Activated naive CD8-positive, alpha-beta T cell treated with anti-CD3 and anti-CD28 coated beads, Interleukin-2, amount 50 U/mL, for 24 hours (primary cell): ENCODE measurements at regions not wholly inside any gene's neighbourhood (a gene's known extent, or its start where the extent isn't known, plus 50 kb on each side); places are given as distances from the start of the nearest gene placed in this dataset.
"Not testable (repeated sequence)": the region's sequence is repeated elsewhere in the genome, so short reads cannot be mapped to it uniquely, and the experiment has no call there.

Source experiments
- ATAC-seq: fragments of 150-1000 bp; cut with Tn5 transposase; one replicate; pipeline ENCODE4 v1.10.0; 2021
- DNase-seq: peaks from one replicate; pipeline ENCODE4 v3.0.0; 2021
- H3K27ac Mint-ChIP-seq: one replicate; pipeline ENCODE4 v1.8.0; 2021; ENCODE audit warnings: mild to moderate bottlenecking, mixed read lengths
- H3K27me3 Mint-ChIP-seq: one replicate; pipeline ENCODE4 v1.8.0; 2021; ENCODE audit warnings: mixed read lengths
- H3K36me3 Mint-ChIP-seq: one replicate; pipeline ENCODE4 v1.8.0; 2021; ENCODE audit warnings: low read depth, mixed read lengths
- H3K4me1 Mint-ChIP-seq: one replicate; pipeline ENCODE4 v1.8.0; 2021; ENCODE audit warnings: mixed read lengths
- H3K4me3 Mint-ChIP-seq: one replicate; pipeline ENCODE4 v1.8.0; 2021; ENCODE audit warnings: mild to moderate bottlenecking, moderate library complexity, mixed read lengths
- H3K9me3 Mint-ChIP-seq: one replicate; pipeline ENCODE4 v1.8.0; 2021; ENCODE audit warnings: mixed read lengths

DNA sequence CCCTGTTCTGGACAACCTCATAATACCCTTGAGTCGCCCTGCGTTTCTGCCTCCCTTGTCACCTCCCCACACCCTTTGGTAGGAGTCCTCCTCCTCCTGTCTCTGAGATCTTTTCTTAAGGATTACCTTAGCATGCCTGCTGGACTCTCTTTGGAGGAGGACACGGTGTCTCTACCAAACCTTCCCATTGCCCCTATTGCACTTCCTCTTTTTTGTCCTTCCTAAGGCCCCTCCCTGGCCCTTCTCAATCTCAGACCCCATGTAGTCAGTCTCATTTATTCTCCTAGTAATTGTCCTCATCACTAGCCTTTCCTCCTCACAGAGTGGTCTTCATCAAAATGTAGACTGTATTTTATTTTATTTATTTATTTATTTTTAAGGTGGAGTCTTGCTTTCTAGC lies 335.0 kb upstream of the SFRP2 start:
- Mint-ChIP-seq H3K4me1 (no peaks in the 10 kb centered on the region), H3K27ac (no peak overlapping the region), H3K36me3 (no peaks in the 10 kb centered on the region)

DNA sequence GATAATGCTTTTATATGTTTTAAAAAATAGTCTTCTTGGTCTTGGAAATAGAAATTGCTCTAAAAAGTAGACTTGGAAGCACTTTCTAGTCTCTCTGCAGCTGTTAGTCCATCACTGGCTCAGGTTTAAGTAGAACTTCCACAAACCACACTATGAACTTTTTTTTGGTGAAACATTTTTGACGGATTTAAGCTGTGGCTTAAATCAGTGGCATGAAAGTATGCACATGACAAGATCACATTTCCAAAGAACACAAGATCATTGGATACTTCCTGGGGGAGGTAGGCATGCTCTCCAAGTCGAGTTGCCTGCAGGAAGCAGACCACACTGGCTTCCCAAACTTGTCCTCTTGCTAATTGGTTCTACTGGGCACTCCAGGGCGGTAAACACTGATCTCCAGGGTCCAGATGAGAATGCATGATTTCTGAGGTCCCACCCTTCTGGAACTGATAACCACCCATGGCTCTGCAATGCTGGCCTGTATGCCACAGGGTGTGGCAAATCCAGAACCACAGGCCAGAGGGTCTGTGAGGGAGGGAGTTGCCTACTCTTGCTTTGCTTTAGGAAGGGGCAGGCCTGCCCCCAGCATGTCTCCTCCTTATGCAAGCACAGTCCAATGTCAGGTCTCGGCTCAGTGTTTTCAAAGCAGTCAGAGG lies 331.9 kb upstream of the SFRP2 start:
- DNase-seq, result no peak
- no peak overlapping the region for H3K4me3 Mint-ChIP-seq
- ATAC-seq, result no peak
- H3K9me3 Mint-ChIP-seq, result no peaks in the 10 kb centered on the region
- H3K27me3 Mint-ChIP-seq, result peaks cover 4% of the 10 kb centered on the region
- no peak overlapping the region for H3K27ac Mint-ChIP-seq
- no peaks in the 10 kb centered on the region for H3K36me3 Mint-ChIP-seq
- H3K4me1 Mint-ChIP-seq, result no peaks in the 10 kb centered on the region

More for the DNA sequence above, 335.0 kb upstream of the SFRP2 start:
- ATAC-seq (no peak), DNase-seq (no peak)
- Mint-ChIP-seq H3K9me3 (no peaks in the 10 kb centered on the region), H3K27me3 (peaks cover 16% of the 10 kb centered on the region), H3K4me3 (no peak overlapping the region)

DNA sequence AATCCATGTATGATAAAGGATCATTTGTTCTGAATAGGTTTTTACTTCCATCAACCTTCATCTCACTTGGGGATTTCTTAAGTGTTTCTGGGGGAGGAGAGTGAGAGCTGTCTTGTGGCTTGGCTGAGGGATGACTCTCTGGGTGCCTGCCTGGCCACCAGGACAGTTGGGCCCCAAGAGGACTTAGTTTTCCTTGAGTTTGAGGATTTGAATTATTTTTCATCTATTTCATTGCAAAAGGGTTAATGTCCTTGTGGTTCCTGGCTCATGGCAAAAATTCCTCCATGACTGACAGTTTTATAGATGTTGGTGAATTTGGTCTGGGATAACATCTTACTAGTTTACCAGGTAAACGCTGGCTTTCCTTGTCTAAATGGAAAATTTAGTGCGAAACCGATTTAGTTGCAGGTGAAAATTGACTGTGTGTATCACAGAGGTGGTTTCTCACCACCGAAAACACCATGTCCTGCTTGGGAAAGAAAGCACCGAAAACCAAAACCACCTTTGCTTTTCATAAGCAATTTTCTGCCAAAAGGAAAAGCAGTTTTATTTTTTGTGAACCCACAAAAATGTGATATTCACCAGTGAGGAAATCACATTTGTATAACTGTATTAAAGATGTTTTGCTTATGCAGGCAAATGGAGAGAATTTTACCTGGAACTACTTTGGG lies 331.3 kb upstream of the SFRP2 start:
- Mint-ChIP-seq H3K9me3 (no peaks in the 10 kb centered on the region), H3K4me1 (no peaks in the 10 kb centered on the region), H3K36me3 (no peaks in the 10 kb centered on the region), H3K27me3 (peaks cover 5% of the 10 kb centered on the region), H3K27ac (no peak overlapping the region), H3K4me3 (no peak overlapping the region)
- DNase-seq, result no peak
- ATAC-seq, result no peak

DNA sequence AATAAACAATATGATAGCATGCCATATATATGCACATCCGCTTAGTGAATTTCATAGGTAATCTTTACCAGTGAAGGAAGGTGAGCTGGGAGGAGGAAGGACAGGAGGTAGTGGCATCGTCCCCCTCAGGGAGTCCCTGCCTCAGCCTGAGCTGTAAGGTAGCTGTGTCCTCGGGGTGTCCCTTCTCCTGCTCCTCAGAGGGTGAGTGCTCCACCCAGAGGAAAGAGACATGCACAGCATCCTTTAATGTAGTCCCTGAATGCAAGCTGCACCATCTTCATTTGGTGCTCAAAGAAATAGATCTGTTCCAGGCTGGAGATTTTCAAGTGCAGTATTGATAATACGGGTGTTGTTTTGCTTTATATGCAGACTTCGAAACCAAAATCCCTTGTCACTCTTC lies 330.4 kb upstream of the SFRP2 start:
- peaks cover 5% of the 10 kb centered on the region for H3K27me3 Mint-ChIP-seq
- H3K4me3 Mint-ChIP-seq, result no peak overlapping the region
- ATAC-seq, result no peak
- no peaks in the 10 kb centered on the region for H3K4me1 Mint-ChIP-seq
- no peak overlapping the region for H3K27ac Mint-ChIP-seq
- no peak for DNase-seq
- no peaks in the 10 kb centered on the region for H3K36me3 Mint-ChIP-seq
- H3K9me3 Mint-ChIP-seq, result no peaks in the 10 kb centered on the region

DNA sequence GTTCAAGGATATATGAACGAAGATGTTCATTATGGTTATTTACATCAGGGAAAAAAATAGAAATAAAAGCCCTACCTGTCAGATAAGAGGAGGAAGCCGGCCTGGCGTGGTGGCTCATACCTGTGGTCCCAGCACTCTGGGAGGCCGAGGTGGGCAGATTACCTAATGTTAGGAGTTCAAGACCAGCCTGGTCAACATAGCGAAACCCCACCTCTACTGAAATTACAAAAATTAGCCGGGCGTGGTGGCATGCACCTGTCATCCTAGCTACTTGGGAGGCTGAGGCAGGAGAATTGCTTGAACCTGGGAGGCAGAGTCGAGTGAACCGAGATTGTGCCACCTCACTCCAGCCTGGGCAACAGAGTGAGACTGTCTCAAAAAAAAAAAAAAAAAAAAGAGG lies 328.8 kb upstream of the SFRP2 start:
- H3K9me3 Mint-ChIP-seq, ATAC-seq: not testable (repeated sequence)

DNA sequence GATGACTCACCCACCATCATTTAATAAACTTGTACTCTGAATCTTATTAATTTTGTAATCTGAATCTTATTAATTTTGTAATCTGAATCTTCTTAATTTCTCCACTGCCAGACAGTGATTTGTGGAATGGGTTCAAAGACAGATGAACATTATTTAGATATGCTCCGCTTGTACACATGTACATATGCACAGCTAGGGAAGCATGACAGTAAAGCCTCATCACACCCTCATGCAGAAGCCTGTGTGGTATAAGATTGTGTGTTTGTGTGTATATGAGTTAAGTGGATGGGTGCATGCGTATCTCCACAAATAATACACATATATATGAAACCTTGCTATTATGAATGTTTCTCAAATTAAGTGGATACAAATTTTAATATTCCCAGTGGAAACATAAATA lies 318.5 kb upstream of the SFRP2 start:
- Mint-ChIP-seq H3K27me3 (peaks cover 17% of the 10 kb centered on the region), H3K4me1 (no peaks in the 10 kb centered on the region), H3K27ac (no peak overlapping the region), H3K36me3 (no peaks in the 10 kb centered on the region), H3K4me3 (no peak overlapping the region), H3K9me3 (peaks cover 6% of the 10 kb centered on the region)
- DNase-seq (no peak), ATAC-seq (no peak)

More for the DNA sequence above, 328.8 kb upstream of the SFRP2 start:
- H3K4me3 Mint-ChIP-seq, H3K4me1 Mint-ChIP-seq, H3K27ac Mint-ChIP-seq, DNase-seq, H3K27me3 Mint-ChIP-seq, H3K36me3 Mint-ChIP-seq: not testable (repeated sequence)

DNA sequence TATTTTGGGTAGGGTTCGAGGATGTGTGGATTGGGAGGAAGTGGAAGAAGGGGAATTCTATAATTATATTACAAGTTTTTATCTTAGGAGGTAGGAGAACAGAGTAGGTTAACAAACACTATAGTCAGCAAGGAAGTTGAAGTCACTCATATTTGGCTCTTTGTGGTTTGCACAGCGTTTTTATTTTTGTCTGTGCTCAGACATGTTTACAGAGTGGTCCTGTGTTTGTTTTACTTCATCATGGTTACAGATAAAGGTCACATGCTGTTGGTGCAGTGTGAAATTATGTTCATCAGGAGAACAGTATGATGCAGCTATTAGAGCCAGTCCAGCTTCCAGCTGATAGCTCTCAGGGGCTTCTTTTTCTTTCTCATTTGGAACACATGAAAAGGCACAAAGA lies 299.9 kb upstream of the SFRP2 start:
- H3K27ac Mint-ChIP-seq, result no peak overlapping the region
- H3K4me1 Mint-ChIP-seq, result no peaks in the 10 kb centered on the region
- H3K4me3 Mint-ChIP-seq, result no peak overlapping the region
- H3K36me3 Mint-ChIP-seq, result no peaks in the 10 kb centered on the region
- H3K27me3 Mint-ChIP-seq, result peaks cover 9% of the 10 kb centered on the region
- no peak for ATAC-seq
- DNase-seq, result no peak
- no peaks in the 10 kb centered on the region for H3K9me3 Mint-ChIP-seq

DNA sequence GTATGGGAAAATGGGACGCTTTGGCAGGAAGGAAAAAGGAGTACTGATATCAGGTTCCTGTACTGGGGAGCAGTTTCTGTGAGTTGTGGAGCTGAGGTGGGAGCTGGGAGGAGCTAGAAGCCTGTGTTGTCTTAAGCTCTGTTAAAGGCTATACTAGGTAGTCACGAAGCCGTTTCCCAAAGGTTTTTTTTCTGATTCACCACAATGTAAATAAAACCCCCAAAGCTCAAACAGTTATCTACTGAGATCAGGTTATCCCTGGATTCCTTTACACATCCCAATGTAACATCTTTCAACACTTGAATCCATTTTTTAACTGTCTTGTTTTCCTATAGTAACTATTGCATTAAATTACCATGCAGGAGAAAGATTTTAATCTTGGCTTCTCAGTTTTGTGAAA lies 297.4 kb upstream of the SFRP2 start:
- Mint-ChIP-seq H3K9me3 (no peaks in the 10 kb centered on the region), H3K27ac (no peak overlapping the region), H3K4me3 (no peak overlapping the region), H3K36me3 (no peaks in the 10 kb centered on the region), H3K27me3 (peaks cover 10% of the 10 kb centered on the region), H3K4me1 (no peaks in the 10 kb centered on the region)
- DNase-seq (no peak), ATAC-seq (no peak)

DNA sequence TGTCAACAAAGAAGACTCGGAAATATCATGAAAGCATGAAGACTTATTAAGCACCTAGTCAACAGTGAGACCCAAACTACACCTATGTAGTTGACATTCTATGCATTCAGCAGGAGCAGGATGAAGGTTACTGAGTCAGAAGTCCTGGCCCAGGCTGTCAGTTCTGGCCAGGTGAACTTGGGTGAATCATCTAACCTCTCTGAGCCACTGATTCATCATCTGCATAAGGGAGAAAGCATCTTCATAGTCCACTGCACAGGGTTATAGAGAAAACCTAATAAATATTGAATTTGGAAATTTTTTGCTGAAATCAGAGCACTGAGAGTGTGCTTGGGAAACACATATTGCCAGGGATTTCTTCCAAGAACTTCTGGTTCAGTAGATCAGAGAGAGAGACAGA lies 296.0 kb upstream of the SFRP2 start:
- H3K27me3 Mint-ChIP-seq, result peaks cover 9% of the 10 kb centered on the region
- no peak overlapping the region for H3K27ac Mint-ChIP-seq
- ATAC-seq (peak; percentile 20), DNase-seq (no peak)
- H3K36me3 Mint-ChIP-seq, result no peaks in the 10 kb centered on the region
- no peaks in the 10 kb centered on the region for H3K9me3 Mint-ChIP-seq
- no peak overlapping the region for H3K4me3 Mint-ChIP-seq
- no peaks in the 10 kb centered on the region for H3K4me1 Mint-ChIP-seq

DNA sequence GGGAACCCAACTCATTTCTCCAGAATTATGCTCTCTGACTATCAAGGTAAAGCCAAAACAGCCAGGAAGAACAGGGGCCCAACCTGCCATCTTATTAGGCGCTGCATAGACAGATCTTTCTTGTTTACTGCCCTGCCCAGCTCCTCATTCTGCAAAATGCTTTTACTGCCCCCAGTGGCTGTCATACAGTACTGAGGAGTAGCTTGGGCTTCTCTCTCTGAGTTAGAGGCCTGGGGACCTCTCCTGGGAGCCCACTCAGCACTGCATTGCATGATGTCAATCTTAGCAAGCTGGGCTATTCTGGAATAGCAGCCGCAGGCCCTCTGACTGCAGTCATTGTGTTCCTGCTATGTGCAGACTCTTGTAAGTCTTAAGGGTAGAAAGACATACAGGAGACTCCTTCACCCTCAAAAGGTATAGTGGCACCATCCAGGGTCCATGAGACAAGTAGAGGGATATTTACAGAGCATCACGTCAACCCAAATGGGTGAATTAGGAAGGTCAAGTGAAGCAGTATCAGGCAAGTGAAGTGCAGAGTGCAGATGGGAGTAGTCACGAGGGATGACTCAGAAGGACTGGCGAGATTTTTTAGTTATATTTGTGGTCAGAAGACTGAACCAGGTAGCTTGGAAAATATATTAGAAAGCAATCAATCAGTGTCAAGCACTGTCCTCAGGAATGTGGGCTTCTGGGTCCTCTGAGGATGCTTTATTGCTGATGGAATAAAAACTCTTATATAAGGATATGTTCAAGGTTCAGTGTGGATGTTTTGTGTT lies 294.1 kb upstream of the SFRP2 start:
- Mint-ChIP-seq H3K4me1 (no peaks in the 10 kb centered on the region), H3K27ac (no peak overlapping the region)
- ATAC-seq, result peak; percentile 48

DNA sequence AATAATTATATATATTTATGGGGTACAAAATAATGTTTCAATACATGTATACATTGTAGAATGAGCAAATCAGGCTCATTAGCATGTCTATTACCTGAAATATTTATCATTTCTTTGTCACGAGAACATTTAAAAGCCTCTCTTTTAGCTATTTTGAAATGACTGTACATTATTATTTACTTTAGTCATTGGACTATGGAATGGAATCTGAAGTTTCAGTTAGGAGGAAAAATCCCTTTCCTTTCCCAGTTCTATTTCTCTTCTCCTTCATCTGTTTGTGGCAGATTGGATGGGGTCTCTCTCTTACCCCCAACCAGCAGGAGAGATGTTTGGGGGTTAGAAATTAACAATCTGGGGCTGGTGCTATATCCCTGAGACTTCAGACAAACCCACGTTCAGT lies 292.5 kb upstream of the SFRP2 start:
- Mint-ChIP-seq H3K27me3 (peaks cover 9% of the 10 kb centered on the region), H3K9me3 (no peaks in the 10 kb centered on the region), H3K4me1 (no peaks in the 10 kb centered on the region), H3K27ac (no peak overlapping the region), H3K4me3 (no peak overlapping the region), H3K36me3 (no peaks in the 10 kb centered on the region)
- no peak for DNase-seq
- no peak for ATAC-seq

More for the DNA sequence above, 294.1 kb upstream of the SFRP2 start:
- no peak for DNase-seq
- no peak overlapping the region for H3K4me3 Mint-ChIP-seq
- peaks cover 9% of the 10 kb centered on the region for H3K27me3 Mint-ChIP-seq
- no peaks in the 10 kb centered on the region for H3K36me3 Mint-ChIP-seq
- no peaks in the 10 kb centered on the region for H3K9me3 Mint-ChIP-seq

DNA sequence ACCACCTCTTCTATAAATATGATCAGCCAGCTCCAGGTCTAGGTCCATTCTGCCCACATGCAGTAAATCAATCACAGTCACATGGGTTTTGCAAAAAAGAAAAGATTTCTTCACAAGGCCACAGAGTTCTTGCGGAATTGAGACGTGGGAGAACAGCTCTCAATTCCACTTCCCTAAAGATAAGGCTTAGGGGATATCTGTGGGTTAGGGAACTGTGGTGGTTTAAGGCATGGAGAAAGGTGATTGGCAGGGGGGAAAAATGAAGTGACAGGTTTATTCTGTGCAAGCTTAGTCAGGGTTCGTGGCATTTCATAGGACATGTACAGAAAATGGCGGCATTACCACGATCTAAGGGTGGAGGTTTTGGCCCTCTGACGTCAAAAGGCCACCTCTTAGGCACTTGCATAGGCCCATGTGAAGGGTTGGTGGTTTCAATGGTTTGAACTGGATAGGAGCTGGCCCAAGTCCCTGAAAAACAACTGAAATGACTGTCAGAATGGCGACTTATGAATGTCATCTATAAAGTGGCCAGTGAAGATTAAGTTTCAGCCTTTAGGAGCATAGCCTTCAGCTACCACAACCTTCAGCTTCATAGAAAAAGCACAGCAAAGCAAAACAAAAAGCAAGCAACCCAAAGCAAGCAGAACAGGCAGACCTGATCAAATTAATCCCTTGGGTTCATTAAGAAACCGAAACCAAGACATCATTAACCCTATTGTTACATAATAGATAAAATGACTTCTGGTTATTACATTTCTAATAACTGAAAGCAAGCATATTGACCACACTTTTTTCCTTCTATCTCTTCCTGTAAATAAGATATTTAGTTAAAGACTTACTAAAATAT lies 289.8 kb upstream of the SFRP2 start:
- Mint-ChIP-seq H3K4me1 (peaks cover under 1% of the 10 kb centered on the region), H3K4me3 (no peak overlapping the region), H3K27ac (no peak overlapping the region), H3K9me3 (no peaks in the 10 kb centered on the region), H3K27me3 (peaks cover 5% of the 10 kb centered on the region), H3K36me3 (no peaks in the 10 kb centered on the region)
- DNase-seq (no peak), ATAC-seq (peak; percentile 56)

DNA sequence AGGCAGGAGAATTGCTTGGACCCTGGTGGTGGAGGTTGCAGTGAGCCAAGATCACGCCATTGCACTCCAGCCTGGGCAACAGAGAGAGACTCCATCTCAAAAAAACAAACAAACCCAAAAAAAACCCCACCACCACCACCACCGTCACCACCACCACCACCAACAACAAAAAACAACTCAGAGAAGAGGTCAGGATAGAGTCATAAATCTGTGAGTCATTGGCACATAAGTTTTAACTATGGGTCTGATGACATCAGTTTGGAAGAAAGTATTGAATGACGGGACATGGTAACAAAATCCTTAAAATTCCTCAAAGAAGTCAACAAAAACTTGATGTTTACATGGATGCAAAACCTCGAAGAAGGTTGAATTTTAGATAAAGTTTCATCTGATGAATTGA lies 288.0 kb upstream of the SFRP2 start:
- no peak overlapping the region for H3K4me3 Mint-ChIP-seq
- peaks cover 11% of the 10 kb centered on the region for H3K4me1 Mint-ChIP-seq
- DNase-seq (no peak), ATAC-seq (no peak)
- H3K27ac Mint-ChIP-seq, result no peak overlapping the region
- peaks cover 3% of the 10 kb centered on the region for H3K27me3 Mint-ChIP-seq
- H3K36me3 Mint-ChIP-seq, result no peaks in the 10 kb centered on the region
- H3K9me3 Mint-ChIP-seq, result peaks cover 10% of the 10 kb centered on the region

DNA sequence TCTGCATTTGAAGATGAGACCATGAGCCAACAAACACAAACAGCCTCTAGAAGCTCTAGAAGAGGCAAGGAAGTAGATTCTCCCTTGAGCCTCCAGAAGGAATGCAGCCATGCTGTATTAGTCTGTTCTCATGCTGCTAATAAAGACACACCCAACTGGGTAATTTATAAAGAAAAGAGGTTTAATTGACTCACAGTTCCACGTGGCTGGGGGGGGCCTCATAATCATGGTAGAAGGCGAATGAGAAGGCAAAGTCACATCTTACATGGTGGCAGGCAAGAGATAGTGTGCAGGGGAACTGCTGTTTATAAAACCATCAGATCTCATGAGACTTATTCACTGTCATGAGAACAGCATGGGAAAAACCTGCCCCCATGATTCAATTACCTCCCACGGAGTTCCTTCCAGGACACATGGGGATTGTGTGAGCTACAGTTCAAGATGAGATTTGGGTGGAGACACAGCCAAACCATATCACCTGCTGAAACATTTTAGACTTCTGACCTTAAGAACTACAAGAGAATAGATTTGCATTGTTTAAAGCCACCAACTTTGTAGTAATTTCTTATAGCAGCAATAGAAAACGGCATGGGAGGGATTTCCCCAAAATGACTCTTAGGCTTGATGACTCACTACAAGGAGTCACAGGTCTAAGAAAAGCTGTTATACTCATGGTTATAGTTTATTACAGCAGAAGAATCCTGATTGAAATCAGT lies 284.4 kb upstream of the SFRP2 start:
- peaks cover 8% of the 10 kb centered on the region for H3K27me3 Mint-ChIP-seq
- H3K4me3 Mint-ChIP-seq, result no peak overlapping the region
- H3K9me3 Mint-ChIP-seq, result peaks cover 10% of the 10 kb centered on the region
- ATAC-seq (peak; percentile 86), DNase-seq (no peak)
- H3K4me1 Mint-ChIP-seq, result peaks cover 11% of the 10 kb centered on the region
- H3K36me3 Mint-ChIP-seq, result no peaks in the 10 kb centered on the region
- H3K27ac Mint-ChIP-seq, result peak overlapping the region; percentile 11
